Tibial nerve (tissue), 4 donors: ENCODE measurements at regions not wholly inside any gene's neighbourhood (a gene's known extent, or its start where the extent isn't known, plus 50 kb on each side); places are given as distances from the start of the nearest gene placed in this dataset.

Experiments
- CTCF ChIP-seq, 5 experiments: fragments of 200-600 bp in 3 of 5; fragments of 450-650 bp in 2 of 5; sonication (generic) in 3 of 5; IDR thresholded peaks; one replicate each; pipeline ENCODE4 v1.5.1; 2016 to 2019; ENCODE audit warnings: antibody characterized with exemption in 5 of 5, mild to moderate bottlenecking in 3 of 5, moderate library complexity in 2 of 5
- EP300 ChIP-seq, 2 donors: sonication (generic); formaldehyde crosslinking; IDR thresholded peaks; one replicate each; pipeline ENCODE4 v1.6.1; 2017; ENCODE audit warnings: antibody characterized with exemption in 2 of 2, mild to moderate bottlenecking in 1 of 2
- POLR2A ChIP-seq, 2 donors: fragments of 450-650 bp; IDR thresholded peaks; one replicate each; pipeline ENCODE4 v1.6.1; 2017; ENCODE audit warnings: antibody characterized with exemption in 2 of 2, mild to moderate bottlenecking in 2 of 2, moderate library complexity in 2 of 2

- TF ChIP-seq CTCF (IDR thresholded peaks at IDR 0.05) = no peak
- TF ChIP-seq EP300 (IDR thresholded peaks at IDR 0.05) = no peak
- TF ChIP-seq POLR2A (IDR thresholded peaks at IDR 0.05) = no peak
These were observed 560.2 kb upstream of the SPRY2 start for GRCh38 chr13:80901111-80901510.
